ENCODE measurements at regions not wholly inside any gene's neighbourhood (a gene's known extent, or its start where the extent isn't known, plus 50 kb on each side); places are given as distances from the start of the nearest gene placed in this dataset.
"Not testable (repeated sequence)": the region's sequence is repeated elsewhere in the genome, so short reads cannot be mapped to it uniquely, and the experiment has no call there.

DNA sequence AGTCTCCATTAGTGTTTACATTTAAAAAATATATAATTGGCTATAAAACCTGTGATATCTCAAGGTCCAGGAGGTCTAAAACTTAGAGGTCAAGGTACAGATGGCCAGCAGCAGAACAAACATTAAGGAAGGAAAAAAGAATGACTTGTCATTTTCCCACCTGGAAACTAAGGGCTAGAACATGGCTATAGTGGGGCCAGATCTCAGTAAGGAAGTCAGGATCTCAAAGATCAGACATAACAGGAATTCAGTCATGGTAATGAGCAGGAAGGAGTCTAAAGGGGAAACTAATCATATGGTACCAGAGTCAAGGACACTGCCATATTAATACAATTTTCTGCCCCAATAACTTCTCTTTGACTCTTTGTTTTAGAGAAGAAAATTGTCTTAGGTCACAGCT is 1018.8 kb downstream of the PLA2G4A start:
- no peak for DNase-seq

DNA sequence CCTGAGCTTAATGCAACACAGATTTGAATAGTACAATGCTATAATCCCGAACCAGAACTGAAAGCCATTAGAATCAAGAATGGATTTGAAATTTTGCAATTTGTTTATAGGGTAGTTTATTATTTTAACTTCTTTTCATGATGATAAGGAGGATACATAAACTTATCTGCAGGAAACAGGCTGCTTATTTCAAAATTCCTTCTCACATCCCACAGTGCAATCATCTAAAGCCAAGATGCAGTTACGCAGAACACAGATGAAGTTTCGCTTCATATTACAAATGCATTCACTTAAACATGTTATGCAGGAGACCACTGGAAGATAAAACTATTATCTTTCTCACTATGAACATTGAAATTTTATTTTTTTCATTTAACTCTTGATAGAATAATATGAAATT is 1019.6 kb downstream of the PLA2G4A start:
- no peak for DNase-seq

DNA sequence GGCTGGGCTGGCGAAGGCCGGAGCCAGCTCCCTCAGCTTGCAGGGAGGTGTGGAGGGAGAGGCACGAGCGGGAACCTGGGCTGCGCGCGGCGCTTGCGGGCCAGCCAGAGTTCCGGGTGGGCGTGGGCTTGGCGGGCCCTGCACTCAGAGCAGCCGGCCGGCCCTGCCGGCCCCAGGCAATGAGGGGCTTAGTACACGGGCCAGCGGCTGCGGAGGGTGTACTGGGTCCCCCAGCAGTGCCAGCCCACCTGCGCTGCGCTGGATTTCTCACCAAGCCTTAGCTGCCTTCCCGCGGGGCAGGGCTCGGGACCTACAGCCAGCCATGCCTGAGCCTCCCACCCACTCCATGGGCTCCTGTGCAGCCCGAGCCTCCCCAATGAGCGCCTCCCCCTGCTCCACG is 1021.4 kb downstream of the PLA2G4A start:
- not testable (repeated sequence) for DNase-seq

DNA sequence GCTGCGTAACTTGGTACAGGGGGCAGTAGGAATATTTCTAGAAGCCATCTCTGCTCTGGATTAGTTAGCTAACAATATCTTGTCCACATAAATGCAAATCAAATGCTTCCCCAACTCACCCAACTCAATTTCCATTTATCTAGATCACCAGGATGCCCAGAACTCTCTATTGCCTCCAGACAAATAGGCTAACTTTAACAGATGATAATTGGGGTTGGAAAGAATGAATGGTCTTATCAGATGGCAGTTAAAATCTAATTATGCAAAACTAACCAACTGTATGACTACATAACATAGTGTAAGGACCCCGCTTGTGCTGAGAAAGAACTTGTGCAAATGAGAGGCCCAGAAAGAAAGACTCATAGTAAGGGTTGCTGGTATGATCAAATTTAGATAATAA is 1024.8 kb downstream of the PLA2G4A start:
- DNase-seq, result no peak

DNA sequence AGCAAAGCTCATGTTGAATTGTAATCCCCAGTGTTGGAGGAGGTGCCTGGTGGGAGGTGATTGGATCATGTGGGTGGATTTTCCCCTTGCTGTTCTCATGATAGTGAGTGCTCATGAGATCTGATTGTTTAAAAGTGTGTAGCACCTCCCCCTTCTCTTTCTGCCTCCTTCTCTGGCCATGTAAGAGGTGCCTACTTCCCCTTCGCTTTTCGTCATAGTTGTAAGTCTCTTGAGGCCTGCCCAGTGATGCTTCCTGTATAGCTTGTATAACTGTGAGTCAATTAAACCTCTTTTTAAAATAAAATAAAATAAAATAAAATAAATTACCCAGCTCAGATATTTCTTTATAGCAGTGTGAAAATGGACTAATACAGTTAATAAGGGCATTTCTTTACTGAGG is 1025.7 kb downstream of the PLA2G4A start:
- no peak for DNase-seq

DNA sequence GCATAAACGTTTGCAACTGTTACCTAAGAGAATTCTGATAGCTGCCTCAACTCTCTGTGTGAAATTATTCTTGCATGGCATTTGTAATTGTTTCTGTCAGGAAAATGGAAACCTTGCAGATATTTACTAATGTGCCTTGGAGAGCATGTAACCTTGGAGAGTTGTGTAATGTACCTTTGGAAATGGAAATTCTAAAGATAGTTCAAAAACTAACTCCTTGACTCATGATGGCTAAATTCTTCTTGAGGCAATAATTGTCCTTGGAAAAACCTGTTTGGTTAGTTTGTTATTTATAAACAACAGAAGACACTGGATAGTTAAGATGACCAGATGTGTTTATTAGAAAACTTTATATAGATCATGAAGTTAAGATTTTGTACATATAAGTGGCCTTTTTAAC is 1033.8 kb downstream of the PLA2G4A start:
- no peak for DNase-seq

DNA sequence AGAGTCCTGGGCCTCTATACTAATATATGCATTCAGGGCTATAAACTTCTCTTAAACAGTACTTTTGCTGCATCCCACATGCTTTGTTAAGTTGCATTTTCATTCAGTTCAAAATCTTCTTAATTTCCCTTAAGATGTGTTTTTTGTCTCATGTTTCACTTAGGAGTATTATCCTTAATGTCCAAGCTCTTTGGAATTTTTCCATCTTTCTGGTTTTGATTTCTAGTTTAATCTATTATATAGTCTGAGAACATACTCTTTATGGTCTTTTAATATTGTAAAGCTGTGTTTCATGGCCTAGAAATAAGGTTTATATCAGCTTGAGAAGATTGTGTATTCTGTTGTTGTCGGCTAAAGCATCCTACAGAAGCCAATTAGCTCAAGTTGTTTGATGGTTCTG is 1041.8 kb downstream of the PLA2G4A start:
- no peak for DNase-seq

DNA sequence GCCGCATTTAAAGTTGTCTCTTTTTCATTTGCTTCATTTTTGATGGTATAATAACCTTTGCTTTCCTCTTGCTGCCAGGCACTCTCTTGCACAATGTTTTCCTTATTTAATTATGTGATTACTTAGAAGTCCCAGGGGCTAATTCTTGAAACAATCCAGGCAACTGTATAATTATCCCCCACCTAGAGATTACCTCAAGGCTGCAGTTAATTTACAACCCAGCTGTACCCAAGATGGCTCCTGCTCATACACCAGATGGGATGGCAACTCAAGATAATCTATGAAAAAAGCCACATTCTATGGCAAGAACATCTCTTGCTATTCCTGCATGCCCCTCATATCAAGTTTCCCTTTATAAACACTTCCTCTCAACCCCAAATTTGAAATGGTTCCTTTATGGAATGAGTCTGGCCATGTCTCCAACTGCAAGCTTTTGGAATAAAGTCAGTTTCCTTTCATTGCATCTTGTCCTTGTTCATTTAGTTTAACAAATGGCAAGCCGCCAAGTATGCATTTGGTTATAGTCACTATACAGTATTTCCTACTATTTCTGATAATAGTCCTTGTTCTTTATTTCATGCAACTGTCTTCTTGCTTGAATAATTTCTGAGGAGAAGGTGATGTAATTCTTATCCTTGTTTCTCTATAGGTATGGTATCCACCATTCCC is 1042.6 kb downstream of the PLA2G4A start:
- DNase-seq, result no peak

DNA sequence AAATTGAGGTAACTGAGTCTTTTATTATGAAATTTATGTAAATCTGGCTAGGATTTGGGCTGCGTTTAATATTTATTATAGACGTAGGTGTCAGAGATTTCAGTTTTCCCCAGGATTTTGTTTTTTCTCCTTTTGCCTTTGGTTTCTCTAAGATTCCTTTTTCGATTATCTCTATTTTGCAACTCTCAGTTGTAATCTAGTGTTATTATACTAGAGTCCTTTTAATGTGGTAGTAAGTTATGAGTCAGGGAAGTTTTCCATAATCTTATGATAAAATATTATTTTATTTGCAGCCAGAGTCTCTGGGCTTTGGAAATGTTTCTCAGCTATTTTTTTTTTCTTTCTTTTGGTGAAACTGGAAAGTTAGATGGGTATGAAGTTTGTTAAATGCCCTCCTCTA is 1043.8 kb downstream of the PLA2G4A start:
- DNase-seq, result no peak

DNA sequence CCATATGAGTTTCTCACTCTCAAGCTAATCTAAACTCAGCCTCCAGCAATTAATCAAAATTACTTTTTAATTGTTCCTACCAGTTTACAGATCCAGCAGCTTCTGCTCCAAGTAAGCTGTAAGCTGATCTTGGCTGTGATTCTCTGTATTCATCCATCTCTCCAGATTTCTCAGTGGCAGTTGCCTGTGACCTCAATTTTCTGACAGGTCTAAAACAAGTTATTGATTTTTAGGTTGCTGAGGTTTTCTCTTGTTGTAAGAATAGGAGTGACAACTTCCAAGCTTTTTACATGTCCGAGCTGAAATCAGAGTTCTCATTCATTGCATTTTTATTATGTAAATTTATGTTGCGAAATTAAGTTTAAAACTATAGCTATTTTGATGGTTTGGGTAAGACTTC is 1044.4 kb downstream of the PLA2G4A start:
- DNase-seq, result no peak

DNA sequence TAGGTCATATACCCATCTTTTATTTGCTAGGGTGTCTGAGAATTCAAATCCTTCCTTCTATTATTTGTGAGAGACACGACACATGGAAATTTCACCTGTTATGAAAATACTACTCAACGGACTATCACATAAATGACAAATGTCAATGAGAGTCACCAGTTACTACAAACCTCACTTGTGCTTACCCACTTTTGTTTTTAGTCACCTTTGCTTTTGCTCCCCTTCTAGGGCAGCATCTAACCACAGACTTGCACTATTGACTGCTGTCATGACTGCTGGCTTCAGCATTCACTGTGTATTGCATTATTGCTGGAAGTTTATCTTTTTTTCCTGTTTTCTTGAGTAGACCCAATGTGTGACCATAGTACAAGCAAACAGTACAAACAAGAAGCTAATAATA is 1048.0 kb downstream of the PLA2G4A start:
- no peak for DNase-seq

DNA sequence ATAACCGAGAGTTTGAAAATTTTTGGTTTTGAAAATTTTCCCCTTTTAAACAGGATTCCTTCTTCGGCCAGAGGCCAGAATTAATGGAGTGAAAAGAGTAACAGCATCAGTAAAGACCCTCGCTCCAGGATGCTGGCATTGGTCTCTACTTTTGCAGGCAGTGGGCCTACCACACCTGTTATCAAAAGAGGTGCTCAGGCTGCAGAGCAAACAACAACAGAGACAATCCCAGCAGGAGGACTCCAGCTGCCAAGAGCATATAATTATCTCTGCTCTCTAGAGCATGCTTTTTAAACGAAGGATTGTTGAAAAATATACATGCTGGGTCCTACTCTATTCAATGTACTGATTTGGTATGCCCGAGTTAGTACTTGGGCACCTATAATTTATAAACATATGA is 1048.5 kb downstream of the PLA2G4A start:
- no peak for DNase-seq

DNA sequence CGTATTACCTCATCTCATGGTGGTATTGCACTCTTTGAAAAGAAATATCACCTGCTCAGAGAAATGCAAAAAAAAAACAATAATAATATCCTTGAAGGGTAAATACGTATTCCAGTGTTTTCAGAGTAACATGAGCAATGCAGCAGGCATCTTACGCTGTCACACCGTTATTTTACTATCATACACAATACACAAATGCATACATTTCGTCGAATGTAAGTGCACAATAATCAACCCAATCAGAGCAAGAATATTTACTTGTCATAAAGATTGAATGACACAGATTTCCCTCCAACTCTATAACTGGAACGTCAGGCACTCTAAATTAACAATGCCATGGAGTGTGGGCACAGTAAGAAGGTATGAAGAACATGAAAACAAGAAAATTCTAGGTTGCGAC is 1050.1 kb downstream of the PLA2G4A start:
- DNase-seq, result no peak

DNA sequence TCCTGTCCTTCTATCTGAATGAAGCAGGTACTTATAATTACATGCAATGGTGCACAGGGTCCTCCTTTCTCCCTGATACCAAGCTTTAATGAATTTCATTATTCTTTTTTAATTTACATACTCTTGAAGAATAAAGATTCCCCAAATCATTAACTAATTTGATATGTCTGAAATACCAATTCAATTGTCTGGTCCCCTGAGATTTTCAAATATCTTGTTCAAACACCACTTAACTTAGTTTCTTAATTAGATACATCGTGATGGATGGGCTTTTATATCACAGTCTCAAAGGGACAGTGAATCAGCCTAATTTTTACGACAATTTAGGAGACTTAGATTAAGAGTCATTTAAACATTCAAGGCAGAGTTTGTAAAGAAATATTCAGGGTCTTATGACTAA is 1054.6 kb downstream of the PLA2G4A start:
- DNase-seq, result no peak

DNA sequence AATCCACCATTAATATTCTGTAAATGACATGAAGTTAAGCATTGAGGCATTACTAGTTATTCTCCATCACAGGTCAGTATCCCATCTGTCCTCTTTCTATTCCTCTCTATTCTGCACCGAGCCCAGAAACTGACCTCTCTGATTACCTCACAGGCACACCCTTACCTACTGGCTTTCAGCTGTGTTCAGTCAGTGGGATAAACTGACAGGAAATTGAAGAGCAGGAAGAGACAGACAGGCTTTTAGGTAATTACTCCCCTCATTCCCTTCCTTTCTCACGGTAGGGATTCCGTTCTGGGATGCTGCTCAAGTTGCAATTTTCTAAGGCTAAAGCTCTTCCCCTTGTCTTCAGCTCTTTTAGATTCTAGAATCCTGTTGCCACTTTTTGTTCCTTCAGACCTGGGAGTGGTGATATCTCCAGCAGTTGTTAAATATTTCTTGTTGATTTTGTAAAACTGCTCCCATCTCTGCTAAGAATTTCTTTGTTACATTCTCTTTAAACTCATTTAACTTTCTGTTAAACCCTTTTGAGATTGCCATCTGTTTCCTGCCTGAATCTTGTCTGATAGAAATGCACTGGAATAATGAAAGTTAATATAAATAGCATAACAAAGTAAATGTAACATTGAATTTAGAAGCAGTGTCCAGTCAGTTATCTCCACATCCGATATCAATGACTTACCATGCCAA is 1063.4 kb downstream of the PLA2G4A start:
- DNase-seq, result no peak

DNA sequence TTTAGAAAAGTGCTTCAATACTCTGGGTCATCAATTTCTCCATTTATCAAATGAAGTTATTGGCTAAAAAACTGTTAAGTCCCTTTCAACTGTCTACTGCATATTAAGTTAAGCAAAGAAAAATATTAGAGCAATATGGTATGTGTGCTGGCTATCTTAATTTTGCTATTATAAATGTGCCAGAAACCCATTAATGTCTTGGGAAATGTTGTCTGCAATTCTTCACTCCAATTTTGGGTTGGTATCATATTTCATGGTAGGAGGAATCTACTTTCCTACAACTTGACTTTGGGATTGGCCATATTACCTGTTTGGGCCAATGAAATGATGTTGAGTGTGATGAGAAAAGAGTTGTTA is 1063.9 kb downstream of the PLA2G4A start:
- no peak for DNase-seq

DNA sequence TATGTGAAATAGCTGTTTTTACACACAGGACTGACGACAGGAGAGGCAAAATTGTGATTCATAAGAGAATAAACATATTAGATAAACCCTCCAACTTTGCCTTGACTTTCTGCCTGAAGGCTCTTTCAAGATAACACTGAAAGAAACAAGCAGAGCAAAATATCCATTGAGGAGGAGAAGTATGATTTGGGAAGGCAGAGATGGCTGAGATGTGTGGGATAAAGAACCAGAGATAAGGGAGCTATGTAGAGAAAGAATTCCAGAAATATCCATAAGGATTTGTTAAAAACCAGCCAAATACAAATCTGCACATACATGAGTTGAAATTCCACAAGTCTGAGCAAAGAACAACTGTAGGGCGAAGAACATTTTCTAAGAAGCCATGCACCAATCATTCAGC is 1064.7 kb downstream of the PLA2G4A start:
- DNase-seq, result no peak

DNA sequence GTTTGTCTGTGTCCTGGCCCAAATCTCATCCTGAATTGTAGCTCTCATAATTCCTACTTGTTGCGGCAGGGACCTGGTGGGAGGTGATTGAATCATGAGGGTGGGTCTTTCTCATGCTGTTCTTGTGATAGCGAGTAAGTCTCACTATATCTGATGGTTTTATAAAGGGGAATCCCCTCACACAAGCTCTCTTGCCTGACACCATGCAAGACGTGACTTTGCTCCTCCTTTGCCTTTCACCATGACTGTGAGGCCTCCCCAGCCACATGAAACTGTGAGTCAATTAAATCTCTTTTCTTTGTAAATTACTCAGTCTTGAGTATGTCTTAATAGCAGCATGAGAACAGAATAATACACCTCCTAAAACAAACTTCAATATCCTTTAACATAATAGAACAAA is 1065.6 kb downstream of the PLA2G4A start:
- DNase-seq, result no peak

DNA sequence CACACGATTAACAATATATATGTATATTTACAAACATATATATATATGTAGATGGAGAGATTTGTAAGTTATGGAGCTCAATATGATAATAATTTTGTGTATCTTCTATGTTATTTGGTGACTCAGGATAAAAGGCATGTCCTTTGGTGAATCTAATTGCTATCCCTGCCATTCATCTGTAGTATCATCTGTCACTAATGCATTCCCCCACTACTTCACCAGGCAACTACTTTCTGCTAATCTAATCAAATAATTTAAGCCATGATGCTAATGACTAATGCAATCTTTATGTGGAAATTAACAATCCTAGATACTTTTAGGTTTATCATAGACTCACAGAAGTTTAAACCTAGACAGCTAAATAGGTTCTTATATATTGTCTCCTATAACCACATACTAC is 1074.5 kb downstream of the PLA2G4A start:
- DNase-seq, result no peak

DNA sequence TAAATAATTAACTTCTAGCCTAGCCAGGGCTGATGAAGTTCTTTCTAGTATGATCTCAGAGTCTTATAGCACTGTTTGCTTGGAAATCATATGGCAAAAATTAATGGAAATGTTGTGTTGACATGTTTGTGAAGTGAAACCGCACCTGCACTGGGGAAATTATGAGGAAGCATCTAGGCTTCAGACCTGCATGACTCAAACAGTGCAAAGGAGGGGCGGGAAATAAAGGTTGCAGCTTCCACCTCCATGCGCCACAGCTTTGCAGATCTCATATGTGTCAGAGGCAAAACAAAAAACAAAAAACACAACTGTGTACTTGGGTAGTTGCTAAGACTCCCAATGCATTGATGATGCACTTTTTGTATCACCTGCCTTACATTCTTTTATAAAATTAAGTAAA is 1080.6 kb downstream of the PLA2G4A start:
- no peak for DNase-seq

DNA sequence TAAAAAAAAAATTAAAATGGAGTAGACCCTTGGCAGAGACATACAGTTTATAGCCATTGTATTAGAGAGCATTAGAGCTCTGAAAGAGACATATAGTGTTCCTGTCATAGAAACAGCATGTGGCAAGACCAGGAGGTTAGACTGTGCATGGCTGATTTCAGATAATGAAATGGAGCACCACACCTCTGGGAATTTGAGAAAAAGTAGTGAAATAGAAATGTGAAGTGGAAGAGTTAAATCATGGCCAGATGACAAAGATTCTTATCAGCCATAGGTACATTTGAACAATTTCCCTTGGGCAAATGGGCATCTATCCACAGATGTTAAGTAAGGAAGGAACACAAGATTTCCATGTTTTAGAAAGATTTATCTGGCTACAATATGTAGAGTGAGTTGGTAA is 1083.1 kb downstream of the PLA2G4A start:
- no peak for DNase-seq

DNA sequence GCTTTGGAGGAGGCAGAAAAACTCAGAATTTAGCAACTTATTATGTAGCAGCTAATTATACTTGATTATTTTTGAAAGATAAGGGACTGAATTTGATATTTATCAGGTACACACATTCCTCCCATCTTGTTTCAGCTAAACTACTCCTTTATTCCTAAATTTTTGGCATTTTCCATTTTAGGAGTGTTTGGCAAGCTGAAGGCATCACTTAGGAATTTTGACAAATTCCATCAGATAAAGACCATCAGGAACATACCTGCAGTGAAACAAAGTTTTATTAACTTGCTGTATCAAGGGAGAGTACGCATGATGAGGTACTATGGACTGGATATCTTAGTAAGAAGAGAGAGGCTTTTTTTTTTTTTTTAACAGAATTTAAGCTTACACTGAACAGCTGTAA is 1092.2 kb downstream of the PLA2G4A start:
- no peak for DNase-seq

DNA sequence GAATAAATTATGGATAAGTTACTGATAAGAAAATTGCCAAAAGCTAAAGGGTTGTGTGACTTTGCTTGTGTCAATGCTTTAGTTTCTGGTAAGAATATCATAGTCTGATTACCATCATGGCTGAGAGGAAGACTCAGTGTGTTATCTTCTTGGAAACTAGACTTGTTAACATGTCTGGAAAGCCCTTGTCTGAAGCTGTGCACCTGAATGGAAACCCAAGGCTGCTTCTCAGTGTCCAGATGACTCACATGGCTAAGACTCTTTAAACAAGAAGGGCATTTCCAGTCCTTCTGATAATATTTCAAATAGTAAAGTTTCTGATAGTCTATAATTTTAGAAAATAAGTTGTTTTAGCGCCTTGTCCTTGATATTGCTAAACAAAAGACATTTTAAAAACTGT is 1092.7 kb downstream of the PLA2G4A start:
- DNase-seq, result no peak

DNA sequence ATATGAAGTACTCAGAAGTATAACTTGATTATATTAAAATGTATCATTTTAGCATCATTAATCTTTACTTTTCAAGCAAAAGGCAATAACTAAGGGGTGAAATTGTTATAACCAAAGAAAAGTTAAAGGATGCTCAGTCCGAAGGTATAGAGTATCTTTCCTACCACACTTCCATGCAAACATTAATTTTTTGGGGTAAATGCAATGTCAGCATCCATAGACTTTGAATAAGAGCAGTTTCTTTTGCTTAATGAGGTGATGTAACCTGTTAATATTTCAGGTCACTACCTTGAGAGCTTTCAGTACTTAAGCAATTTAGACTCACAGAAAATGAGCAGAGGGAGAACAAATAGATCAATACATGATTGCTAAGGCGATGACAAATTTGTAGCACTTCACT is 1093.5 kb downstream of the PLA2G4A start:
- DNase-seq, result no peak

DNA sequence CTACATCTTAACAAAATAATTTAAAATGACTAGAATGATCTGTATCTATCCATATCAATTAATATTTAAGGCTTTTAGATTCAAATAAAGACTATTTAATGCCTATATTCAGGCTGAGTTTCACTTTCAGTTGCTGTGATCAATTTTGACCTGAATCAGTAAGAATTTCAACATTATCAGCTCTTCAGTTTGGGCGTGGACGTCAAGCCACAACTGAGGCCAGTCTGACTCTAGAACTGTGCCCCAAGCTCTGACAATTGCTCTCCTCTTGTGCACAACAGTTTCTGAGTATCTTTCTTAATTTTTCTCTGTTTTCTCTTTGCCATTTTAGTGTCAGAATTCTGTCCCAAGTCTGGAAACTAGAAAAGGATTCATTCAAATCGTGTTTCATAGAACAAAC is 1095.5 kb downstream of the PLA2G4A start:
- DNase-seq, result no peak

All from AML-193 (cell line).